GM23338 (cell line): ENCODE measurements at regions not wholly inside any gene's neighbourhood (a gene's known extent, or its start where the extent isn't known, plus 50 kb on each side); places are given as distances from the start of the nearest gene placed in this dataset.

Experiments
- POLR2AphosphoS5 ChIP-seq: IDR thresholded peaks from 2 replicates; pipeline ENCODE4 v1.6.1; 2016; ENCODE audit warnings: antibody characterized with exemption, low read depth
- REST ChIP-seq: IDR thresholded peaks from one replicate; pipeline ENCODE4 v1.6.1; 2018; ENCODE audit warnings: antibody characterized with exemption; ENCODE audit not compliant: unreplicated experiment
- TF ChIP-seq, protein P1 (sequence below), 2 experiments: fragments of 200-600 bp in 1 of 2; sonication (generic) in 1 of 2; conservative IDR thresholded peaks; 2 replicates each; pipeline versions ENCODE4 v1.5.1 to v1.6.1; 2016 to 2017; ENCODE audit warnings: antibody characterized with exemption in 2 of 2, low read depth in 2 of 2, mild to moderate bottlenecking in 2 of 2, moderate library complexity in 1 of 2

DNA sequence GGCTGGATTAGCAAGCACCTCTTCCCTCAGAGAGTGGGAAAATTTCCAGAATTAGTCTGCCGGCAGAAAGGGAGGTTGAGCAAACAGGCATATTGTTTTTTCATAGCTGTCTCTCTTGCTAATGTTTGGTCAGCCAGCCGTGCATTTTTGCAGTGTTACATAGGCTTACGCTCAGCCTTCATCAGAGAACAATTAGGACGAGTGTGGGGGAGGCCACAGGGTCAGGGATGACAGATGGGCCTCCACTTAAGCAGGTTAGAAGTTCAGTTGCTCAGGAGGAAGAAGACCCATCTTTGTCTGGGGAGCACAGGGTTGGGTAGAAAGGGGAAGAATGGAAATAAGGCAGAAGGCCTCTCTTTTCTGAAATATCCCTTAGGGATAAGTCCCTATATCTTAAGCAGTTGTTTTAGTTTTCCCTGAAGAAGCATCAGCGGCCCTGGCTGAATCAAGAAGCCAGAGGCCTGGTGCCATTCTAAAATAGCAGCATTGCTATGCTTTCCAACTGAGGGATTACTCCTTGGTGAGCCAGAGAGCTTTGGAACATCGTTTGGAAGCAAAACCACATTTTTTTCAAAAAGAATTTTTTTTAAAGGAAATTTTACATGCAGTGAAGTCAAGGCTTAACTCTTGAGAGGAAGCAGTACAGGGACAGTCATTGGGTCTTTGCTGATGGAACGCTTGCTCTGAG lies 118.8 kb downstream of the SMIM20 start:
- TF ChIP-seq, protein P1, sequence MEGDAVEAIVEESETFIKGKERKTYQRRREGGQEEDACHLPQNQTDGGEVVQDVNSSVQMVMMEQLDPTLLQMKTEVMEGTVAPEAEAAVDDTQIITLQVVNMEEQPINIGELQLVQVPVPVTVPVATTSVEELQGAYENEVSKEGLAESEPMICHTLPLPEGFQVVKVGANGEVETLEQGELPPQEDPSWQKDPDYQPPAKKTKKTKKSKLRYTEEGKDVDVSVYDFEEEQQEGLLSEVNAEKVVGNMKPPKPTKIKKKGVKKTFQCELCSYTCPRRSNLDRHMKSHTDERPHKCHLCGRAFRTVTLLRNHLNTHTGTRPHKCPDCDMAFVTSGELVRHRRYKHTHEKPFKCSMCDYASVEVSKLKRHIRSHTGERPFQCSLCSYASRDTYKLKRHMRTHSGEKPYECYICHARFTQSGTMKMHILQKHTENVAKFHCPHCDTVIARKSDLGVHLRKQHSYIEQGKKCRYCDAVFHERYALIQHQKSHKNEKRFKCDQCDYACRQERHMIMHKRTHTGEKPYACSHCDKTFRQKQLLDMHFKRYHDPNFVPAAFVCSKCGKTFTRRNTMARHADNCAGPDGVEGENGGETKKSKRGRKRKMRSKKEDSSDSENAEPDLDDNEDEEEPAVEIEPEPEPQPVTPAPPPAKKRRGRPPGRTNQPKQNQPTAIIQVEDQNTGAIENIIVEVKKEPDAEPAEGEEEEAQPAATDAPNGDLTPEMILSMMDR (conservative IDR thresholded peaks at IDR 0.05; ENCODE audit: low read depth in 2 of 2): no peak
- TF ChIP-seq REST: no peak
- no peak for TF ChIP-seq POLR2AphosphoS5
